ENCODE measurements at regions not wholly inside any gene's neighbourhood (a gene's known extent, or its start where the extent isn't known, plus 50 kb on each side); places are given as distances from the start of the nearest gene placed in this dataset.

GRCh38 chr10:36591436-36591835 lies 534.0 kb upstream of the ANKRD30A start:
- no peak for TF ChIP-seq EZH2 (IDR thresholded peaks at IDR 0.05; ENCODE audit: low read length, missing control alignments)
- no peak for TF ChIP-seq CTCF (conservative IDR thresholded peaks at IDR 0.05 in 1 of 2, IDR thresholded peaks at IDR 0.05 in 1 of 2; ENCODE audit: low read depth in 1 of 2, low read length in 2 of 2)

All from fibroblast of lung (primary cell).